HEK293T (cell line): ENCODE measurements at regions not wholly inside any gene's neighbourhood (a gene's known extent, or its start where the extent isn't known, plus 50 kb on each side); places are given as distances from the start of the nearest gene placed in this dataset.

Source experiments
- FOXM1 ChIP-seq: fragments of 450-650 bp; IDR thresholded peaks from 2 replicates; pipeline ENCODE4 v1.6.1; 2017; ENCODE audit warnings: mild to moderate bottlenecking, borderline replicate concordance
- TF ChIP-seq, protein P1 (sequence below): fragments of 450-650 bp; IDR thresholded peaks from 2 replicates; pipeline ENCODE4 v1.6.1; 2016

DNA sequence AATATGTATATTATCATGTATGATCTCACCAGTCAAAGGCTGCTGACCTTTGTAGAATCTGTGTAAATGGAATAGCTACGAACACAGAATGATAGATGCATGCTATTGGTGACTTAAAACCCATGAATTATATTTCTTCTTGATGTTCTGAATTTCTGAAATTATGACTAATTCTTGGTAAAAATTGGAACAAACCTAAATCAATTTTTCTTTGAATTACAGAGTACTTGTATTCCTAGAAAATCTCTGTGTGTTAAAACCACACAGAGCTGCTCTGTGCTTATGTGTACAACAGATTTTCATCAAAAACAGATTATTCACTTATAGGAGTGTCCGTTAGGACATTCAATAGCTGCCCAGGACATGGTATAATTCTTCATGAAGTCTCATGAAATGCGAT, 108.3 kb upstream of the MDFIC start:
- no peak for TF ChIP-seq FOXM1
- TF ChIP-seq, protein P1, sequence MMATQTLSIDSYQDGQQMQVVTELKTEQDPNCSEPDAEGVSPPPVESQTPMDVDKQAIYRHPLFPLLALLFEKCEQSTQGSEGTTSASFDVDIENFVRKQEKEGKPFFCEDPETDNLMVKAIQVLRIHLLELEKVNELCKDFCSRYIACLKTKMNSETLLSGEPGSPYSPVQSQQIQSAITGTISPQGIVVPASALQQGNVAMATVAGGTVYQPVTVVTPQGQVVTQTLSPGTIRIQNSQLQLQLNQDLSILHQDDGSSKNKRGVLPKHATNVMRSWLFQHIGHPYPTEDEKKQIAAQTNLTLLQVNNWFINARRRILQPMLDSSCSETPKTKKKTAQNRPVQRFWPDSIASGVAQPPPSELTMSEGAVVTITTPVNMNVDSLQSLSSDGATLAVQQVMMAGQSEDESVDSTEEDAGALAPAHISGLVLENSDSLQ = no peak
